ENCODE measurements at regions not wholly inside any gene's neighbourhood (a gene's known extent, or its start where the extent isn't known, plus 50 kb on each side); places are given as distances from the start of the nearest gene placed in this dataset.
"Not testable (repeated sequence)": the region's sequence is repeated elsewhere in the genome, so short reads cannot be mapped to it uniquely, and the experiment has no call there.

DNA sequence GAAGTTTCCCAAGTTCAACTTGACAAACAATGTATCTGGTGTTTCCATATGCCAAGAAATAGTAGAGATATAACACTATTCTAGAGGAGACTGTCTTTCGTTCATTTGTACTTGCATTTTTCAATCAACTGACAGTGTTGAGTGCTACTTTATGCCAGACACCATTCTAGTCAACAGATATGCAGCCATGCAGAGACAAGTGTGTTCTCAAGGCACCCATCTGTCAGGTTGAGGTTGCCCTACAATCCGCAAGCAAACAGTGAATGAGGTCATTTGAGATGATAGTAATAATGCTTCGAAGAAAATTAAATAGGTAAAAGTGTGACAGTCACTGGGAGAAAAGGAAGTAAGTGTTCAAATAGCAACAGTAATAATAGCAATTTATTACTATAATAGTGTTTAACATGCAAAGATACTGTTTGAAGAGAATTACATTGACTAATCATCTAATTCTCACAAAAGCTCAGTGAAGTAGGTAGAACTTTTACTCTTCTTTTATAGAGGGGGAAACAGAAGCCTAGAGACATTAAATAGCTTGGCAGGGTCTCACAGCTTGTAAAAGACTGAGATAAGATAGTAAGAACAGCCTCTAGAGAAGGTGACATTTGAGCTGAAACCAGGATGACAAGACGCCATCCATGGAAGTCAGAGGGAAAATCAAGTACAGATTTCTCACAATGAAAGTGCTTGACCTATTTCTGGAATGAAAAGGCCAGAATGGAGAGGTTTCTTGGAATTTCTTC is 936.9 kb downstream of the SORCS3 start:
- H3K4me3 ChIP-seq (ENCODE audit: low read length), result no peak overlapping the region
- H3K4me3 Mint-ChIP-seq, result no peak overlapping the region
- H3K36me3 ChIP-seq (ENCODE audit: insufficient read depth, low read length), result no peaks in the 10 kb centered on the region
- no peak overlapping the region for H3K27ac ChIP-seq (ENCODE audit: low read depth in 1 of 2, low read length in 2 of 2)
- CTCF ChIA-PET, result no interaction called here
- no peaks in the 10 kb centered on the region for H3K4me1 Mint-ChIP-seq (ENCODE audit: low read depth)
- H3K9me3 ChIP-seq (ENCODE audit: control insufficient read depth in 1 of 2, insufficient read depth in 1 of 2, low read length in 2 of 2), result peaks cover 4 to 13% of the 10 kb centered on the region in 2 experiments
- H3K36me3 Mint-ChIP-seq (ENCODE audit: low read depth), result no peaks in the 10 kb centered on the region
- intact Hi-C loops (cut with DNase I, micrococcal nuclease), result no loop called here
- POLR2A ChIA-PET, result no interaction called here
- ATAC-seq (ENCODE audit: poor library complexity) (no peak), DNase-seq (no peak)
- no peak overlapping the region for H3K27ac Mint-ChIP-seq
- H3K9me3 Mint-ChIP-seq, result peaks cover 16% of the 10 kb centered on the region
- no peaks in the 10 kb centered on the region for H3K27me3 Mint-ChIP-seq
- H3K27me3 ChIP-seq (ENCODE audit: control insufficient read depth in 1 of 2, insufficient read depth in 2 of 2, low read length in 2 of 2), result no peaks in the 10 kb centered on the region
- no peaks in the 10 kb centered on the region for H3K4me1 ChIP-seq (ENCODE audit: insufficient read depth, low read length)
- TF ChIP-seq, protein P1, sequence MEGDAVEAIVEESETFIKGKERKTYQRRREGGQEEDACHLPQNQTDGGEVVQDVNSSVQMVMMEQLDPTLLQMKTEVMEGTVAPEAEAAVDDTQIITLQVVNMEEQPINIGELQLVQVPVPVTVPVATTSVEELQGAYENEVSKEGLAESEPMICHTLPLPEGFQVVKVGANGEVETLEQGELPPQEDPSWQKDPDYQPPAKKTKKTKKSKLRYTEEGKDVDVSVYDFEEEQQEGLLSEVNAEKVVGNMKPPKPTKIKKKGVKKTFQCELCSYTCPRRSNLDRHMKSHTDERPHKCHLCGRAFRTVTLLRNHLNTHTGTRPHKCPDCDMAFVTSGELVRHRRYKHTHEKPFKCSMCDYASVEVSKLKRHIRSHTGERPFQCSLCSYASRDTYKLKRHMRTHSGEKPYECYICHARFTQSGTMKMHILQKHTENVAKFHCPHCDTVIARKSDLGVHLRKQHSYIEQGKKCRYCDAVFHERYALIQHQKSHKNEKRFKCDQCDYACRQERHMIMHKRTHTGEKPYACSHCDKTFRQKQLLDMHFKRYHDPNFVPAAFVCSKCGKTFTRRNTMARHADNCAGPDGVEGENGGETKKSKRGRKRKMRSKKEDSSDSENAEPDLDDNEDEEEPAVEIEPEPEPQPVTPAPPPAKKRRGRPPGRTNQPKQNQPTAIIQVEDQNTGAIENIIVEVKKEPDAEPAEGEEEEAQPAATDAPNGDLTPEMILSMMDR (IDR thresholded peaks at IDR 0.05), result no peak

DNA sequence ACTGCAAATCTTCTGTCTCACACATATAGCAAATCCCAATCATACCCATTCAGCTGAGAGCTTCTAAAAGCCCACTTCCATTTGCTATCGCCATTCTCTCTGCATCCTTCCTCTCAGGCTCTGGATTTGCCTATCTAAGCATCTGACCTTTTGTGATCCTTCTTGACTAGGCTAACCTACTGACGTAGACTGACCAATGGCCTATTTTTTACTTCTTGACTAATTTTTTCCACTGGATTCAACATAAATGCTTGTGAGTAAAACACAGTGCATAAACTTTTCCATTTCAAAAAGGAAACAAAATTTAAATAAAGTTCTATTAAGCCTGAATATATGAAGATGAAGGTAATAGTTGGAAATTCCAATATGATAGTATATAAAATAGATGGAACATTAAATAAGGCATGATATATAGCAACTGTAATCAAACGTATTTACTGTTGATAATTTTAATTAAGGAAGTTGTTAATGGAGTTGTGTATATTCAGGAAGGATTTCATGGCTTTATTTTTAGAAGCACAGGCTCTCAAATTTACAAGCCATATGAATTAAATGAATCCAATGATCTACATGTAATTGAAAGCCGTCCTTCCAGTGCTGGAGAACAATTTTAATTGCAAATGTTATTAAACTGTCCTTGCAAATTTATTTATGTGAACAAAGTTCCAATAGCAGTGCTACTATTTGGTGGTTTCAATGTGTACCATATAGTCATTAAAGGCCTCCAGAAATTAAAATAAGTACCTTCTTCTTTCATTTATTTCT is 918.4 kb downstream of the SORCS3 start:
- Mint-ChIP-seq H3K4me3 (no peak overlapping the region), H3K27ac (no peak overlapping the region), H3K27me3 (no peaks in the 10 kb centered on the region), H3K9me3 (peaks cover 12% of the 10 kb centered on the region), H3K36me3 (ENCODE audit: low read depth) (no peaks in the 10 kb centered on the region), H3K4me1 (ENCODE audit: low read depth) (no peaks in the 10 kb centered on the region)
- intact Hi-C loops (cut with DNase I, micrococcal nuclease), result no loop called here
- no peak for DNase-seq
- no peaks in the 10 kb centered on the region for H3K27me3 ChIP-seq (ENCODE audit: control insufficient read depth in 1 of 2, insufficient read depth in 2 of 2, low read length in 2 of 2)
- no peak overlapping the region for H3K4me3 ChIP-seq (ENCODE audit: low read length)
- ChIA-PET CTCF (no interaction called here), POLR2A (no interaction called here)
- TF ChIP-seq, protein P1 (IDR thresholded peaks at IDR 0.05), result no peak
- no peak for ATAC-seq (ENCODE audit: poor library complexity)
- H3K27ac ChIP-seq (ENCODE audit: low read depth in 1 of 2, low read length in 2 of 2), result no peak overlapping the region
- no peaks in the 10 kb centered on the region for H3K36me3 ChIP-seq (ENCODE audit: insufficient read depth, low read length)
- no peaks in the 10 kb centered on the region for H3K4me1 ChIP-seq (ENCODE audit: insufficient read depth, low read length)
- H3K9me3 ChIP-seq (ENCODE audit: control insufficient read depth in 1 of 2, insufficient read depth in 1 of 2, low read length in 2 of 2), result peaks cover 0 to 4% of the 10 kb centered on the region in 2 experiments

DNA sequence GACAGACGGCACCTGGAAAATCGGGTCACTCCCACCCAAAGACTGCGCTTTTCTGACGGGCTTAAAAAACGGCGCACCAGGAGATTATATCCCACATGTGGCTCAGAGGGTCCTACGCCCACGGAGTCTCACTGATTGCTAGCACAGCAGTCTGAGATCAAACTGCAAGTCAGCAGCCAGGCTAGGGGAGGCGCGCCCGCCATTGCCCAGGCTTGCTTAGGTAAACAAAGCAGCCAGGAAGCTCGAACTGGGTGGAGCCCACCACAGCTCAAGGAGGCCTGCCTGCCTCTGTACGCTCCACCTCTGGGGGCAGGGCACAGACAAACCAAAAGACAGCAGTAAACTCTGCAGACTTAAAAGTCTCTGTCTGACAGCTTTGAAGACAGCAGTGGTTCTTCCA is 909.4 kb downstream of the SORCS3 start:
- H3K27me3 Mint-ChIP-seq; H3K9me3 Mint-ChIP-seq; CTCF ChIA-PET; H3K9me3 ChIP-seq (ENCODE audit: control insufficient read depth in 1 of 2, insufficient read depth in 1 of 2, low read length in 2 of 2); H3K27ac ChIP-seq (ENCODE audit: low read depth in 1 of 2, low read length in 2 of 2); POLR2A ChIA-PET; intact Hi-C loops (cut with DNase I, micrococcal nuclease); H3K27me3 ChIP-seq (ENCODE audit: control insufficient read depth in 1 of 2, insufficient read depth in 2 of 2, low read length in 2 of 2); ATAC-seq (ENCODE audit: poor library complexity); H3K4me1 Mint-ChIP-seq (ENCODE audit: low read depth); H3K4me3 Mint-ChIP-seq; H3K4me3 ChIP-seq (ENCODE audit: low read length); H3K4me1 ChIP-seq (ENCODE audit: insufficient read depth, low read length); H3K27ac Mint-ChIP-seq; H3K36me3 Mint-ChIP-seq (ENCODE audit: low read depth); H3K36me3 ChIP-seq (ENCODE audit: insufficient read depth, low read length); DNase-seq: not testable (repeated sequence)
